Psoas muscle (tissue), 7 donors: ENCODE measurements at regions not wholly inside any gene's neighbourhood (a gene's known extent, or its start where the extent isn't known, plus 50 kb on each side); places are given as distances from the start of the nearest gene placed in this dataset.
"Not testable (repeated sequence)": the region's sequence is repeated elsewhere in the genome, so short reads cannot be mapped to it uniquely, and the experiment has no call there.

Experiments
- ATAC-seq, 4 donors: fragments of 200-7000 bp; cut with Tn5 transposase; one replicate each; pipeline ENCODE4 v1.9.1; 2020; ENCODE audit warnings: moderate library complexity in 3 of 4, mild to moderate bottlenecking in 2 of 4
- DNase-seq, 2 donors: peaks; one replicate each; pipeline ENCODE4 v3.0.0-alpha.2; 2020
- H3K27ac ChIP-seq: fragments of 200-600 bp; one replicate; pipeline ENCODE4 v1.8.0; 2022
- H3K27me3 ChIP-seq, 3 donors: fragments of 200-600 bp in 1 of 3; one replicate each; pipeline versions ENCODE4 v1.6.1 to v1.8.0; 2013 to 2022; ENCODE audit warnings: low read length in 2 of 3, mild to moderate bottlenecking in 2 of 3, moderate library complexity in 1 of 3; ENCODE audit not compliant: insufficient read depth in 3 of 3
- H3K36me3 ChIP-seq, 2 donors: fragments of 200-600 bp in 1 of 2; one replicate each; pipeline versions ENCODE4 v1.6.1 to v1.8.0; 2013 to 2022; ENCODE audit warnings: low read depth in 1 of 2, mild to moderate bottlenecking in 1 of 2, moderate library complexity in 1 of 2; ENCODE audit not compliant: insufficient read depth in 1 of 2
- H3K4me1 ChIP-seq: fragments of 200-600 bp; one replicate; pipeline ENCODE4 v1.8.0; 2022
- H3K4me3 ChIP-seq: fragments of 200-600 bp; one replicate; pipeline ENCODE4 v1.8.0; 2022; ENCODE audit warnings: mild to moderate bottlenecking
- H3K9me3 ChIP-seq: fragments of 200-600 bp; one replicate; pipeline ENCODE4 v1.8.0; 2022
- WGBS, 3 donors: extraction: QIAGEN DNeasy Blood & Tissue Kit; methylation state at CpG; one replicate each; pipeline versions ENCODE4 v1.1.6 to v1.1.7; 2013; 5-methylcytosine and 5-hydroxymethylcytosine counted together
- intact Hi-C, 2 donors: fragments of 100-400 bp; cut with DNase I; formaldehyde crosslinking; loops; one replicate each; pipeline versions ENCODE4 v1.11.0 to v1.14.2; 2022
- TF ChIP-seq, protein P1 (sequence below): fragments of 200-600 bp; IDR thresholded peaks from one replicate; pipeline ENCODE4 v1.8.0; 2022; ENCODE audit warnings: antibody characterized with exemption
- donor health status: healthy with polysubstance abuse.
- donor health status: DM: no; HTN: no; CAD: no; lungs with moderate emphysema.
- donor health status: Bipolar disorder and iron deficiency.
- donor health status: healthy.
- donor health status: DM: yes; HTN: yes; CAD: no.
- donor health status: DM: no; HTN: no; CAD: no.
- donor health status: DM: yes; HTN: yes; CAD: no.

DNA sequence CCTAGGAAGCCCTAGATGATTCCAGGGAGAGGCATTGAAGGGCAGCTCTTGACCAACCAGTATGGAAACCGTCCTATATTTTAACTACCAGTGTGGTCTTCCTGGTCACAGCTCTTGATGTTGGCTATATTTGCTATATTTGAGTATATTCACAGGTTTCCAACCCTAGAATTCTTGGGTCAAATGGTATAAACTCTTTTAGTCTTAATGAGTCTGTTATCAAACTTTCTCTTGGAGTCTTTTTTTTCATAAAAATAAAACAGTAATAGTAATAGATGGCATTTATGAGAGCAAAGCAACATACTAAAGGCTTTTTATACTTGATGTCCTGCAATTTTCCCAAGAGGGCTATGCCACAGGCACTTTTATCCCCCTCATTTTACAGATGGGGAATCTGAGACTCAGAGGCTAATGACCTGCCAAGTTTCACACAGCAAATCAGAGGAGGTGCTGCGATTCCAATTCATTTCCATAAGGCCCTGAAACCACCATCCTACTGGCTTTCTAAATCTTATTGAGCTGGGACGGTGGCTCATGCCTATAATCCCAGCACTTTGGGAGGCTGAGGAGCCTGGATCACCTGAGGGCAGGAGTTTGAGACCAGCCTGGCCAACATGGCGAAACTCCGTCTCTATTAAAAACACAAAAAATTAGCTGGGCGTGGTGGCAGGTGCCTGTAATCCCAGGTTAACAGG is 217.2 kb upstream of the ZNF217 start:
- Histone ChIP-seq H3K4me1 (no peaks in the 10 kb centered on the region), H3K27ac (no peak overlapping the region), H3K4me3 (no peak overlapping the region), H3K36me3 (no peaks in the 10 kb centered on the region), H3K9me3 (no peaks in the 10 kb centered on the region), H3K27me3 (no peaks in the 10 kb centered on the region)
- ATAC-seq (no peak), DNase-seq (no peak)
- intact Hi-C loops = no loop called here
- TF ChIP-seq, protein P1, sequence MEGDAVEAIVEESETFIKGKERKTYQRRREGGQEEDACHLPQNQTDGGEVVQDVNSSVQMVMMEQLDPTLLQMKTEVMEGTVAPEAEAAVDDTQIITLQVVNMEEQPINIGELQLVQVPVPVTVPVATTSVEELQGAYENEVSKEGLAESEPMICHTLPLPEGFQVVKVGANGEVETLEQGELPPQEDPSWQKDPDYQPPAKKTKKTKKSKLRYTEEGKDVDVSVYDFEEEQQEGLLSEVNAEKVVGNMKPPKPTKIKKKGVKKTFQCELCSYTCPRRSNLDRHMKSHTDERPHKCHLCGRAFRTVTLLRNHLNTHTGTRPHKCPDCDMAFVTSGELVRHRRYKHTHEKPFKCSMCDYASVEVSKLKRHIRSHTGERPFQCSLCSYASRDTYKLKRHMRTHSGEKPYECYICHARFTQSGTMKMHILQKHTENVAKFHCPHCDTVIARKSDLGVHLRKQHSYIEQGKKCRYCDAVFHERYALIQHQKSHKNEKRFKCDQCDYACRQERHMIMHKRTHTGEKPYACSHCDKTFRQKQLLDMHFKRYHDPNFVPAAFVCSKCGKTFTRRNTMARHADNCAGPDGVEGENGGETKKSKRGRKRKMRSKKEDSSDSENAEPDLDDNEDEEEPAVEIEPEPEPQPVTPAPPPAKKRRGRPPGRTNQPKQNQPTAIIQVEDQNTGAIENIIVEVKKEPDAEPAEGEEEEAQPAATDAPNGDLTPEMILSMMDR = no peak
- 68 to 78% (median 75%) methylated on average over 6 of the region's 6 CpGs for WGBS, 3 donors

DNA sequence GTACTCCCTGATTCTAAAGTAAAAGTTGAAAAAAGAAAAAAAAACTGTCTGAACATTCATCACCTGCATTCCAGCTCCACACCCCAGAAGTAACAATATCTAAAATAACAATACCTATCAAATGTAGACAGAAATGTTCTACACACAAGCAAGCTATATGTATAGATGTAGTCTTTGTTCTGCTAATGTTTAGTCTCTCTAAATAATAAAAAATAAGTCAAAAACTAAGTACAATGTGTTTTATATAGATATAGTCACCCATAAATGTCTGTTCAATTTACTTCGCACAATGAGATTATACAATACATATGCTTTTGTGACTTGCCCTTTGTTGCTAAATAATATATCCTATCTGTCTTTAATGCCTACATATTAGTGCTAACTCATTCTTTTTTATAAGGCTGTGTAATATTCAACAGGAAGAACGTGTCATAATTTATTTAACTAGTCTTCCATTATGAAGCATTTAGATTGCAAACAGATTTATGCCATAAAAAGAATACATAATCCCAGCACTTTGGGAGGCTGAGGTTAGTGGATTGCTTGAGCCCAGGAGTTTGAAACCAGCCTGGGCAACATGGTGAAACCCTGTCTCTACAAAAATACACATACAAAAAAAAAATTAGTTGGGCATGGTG is 216.2 kb upstream of the ZNF217 start:
- H3K9me3 ChIP-seq = no peaks in the 10 kb centered on the region
- H3K27me3 ChIP-seq = no peaks in the 10 kb centered on the region
- intact Hi-C loops = no loop called here
- no peak for ATAC-seq
- no peaks in the 10 kb centered on the region for H3K36me3 ChIP-seq
- DNase-seq = no peak
- no peak overlapping the region for H3K4me3 ChIP-seq
- no peaks in the 10 kb centered on the region for H3K4me1 ChIP-seq
- TF ChIP-seq, protein P1 = no peak
- WGBS, 3 donors = 86 to 91% (median 88%) methylated on average over 2 of the region's 2 CpGs
- no peak overlapping the region for H3K27ac ChIP-seq

GRCh38 chr20:53809217-53809616 is 215.6 kb upstream of the ZNF217 start:
- Histone ChIP-seq H3K27me3 (no peaks in the 10 kb centered on the region), H3K4me3 (no peak overlapping the region), H3K9me3 (no peaks in the 10 kb centered on the region), H3K36me3 (no peaks in the 10 kb centered on the region), H3K27ac (no peak overlapping the region), H3K4me1 (no peaks in the 10 kb centered on the region)
- ATAC-seq = no peak
- TF ChIP-seq, protein P1 = no peak
- no peak for DNase-seq
- intact Hi-C loops = no loop called here
- 62 to 74% (median 73%) methylated on average over 2 of the region's 2 CpGs for WGBS, 3 donors

GRCh38 chr20:53808733-53809132 is 215.1 kb upstream of the ZNF217 start:
- DNase-seq (no peak), ATAC-seq (no peak)
- TF ChIP-seq, protein P1 = no peak
- Histone ChIP-seq H3K4me1 (no peaks in the 10 kb centered on the region), H3K36me3 (no peaks in the 10 kb centered on the region), H3K27ac (no peak overlapping the region), H3K9me3 (no peaks in the 10 kb centered on the region), H3K27me3 (no peaks in the 10 kb centered on the region), H3K4me3 (no peak overlapping the region)
- intact Hi-C loops = no loop called here
- WGBS, 3 donors = 83 to 88% (median 83%) methylated on average over 3 of the region's 3 CpGs

GRCh38 chr20:53808302-53808701 is 214.7 kb upstream of the ZNF217 start:
- intact Hi-C loops, H3K36me3 ChIP-seq, H3K4me1 ChIP-seq, H3K9me3 ChIP-seq, ATAC-seq, H3K4me3 ChIP-seq, H3K27ac ChIP-seq, H3K27me3 ChIP-seq, DNase-seq: not testable (repeated sequence)
- WGBS, 3 donors = 93 to 97% (median 94%) methylated on average over 10 of the region's 10 CpGs
